Pancreas (tissue), 10 donors: ENCODE measurements at regions not wholly inside any gene's neighbourhood (a gene's known extent, or its start where the extent isn't known, plus 50 kb on each side); places are given as distances from the start of the nearest gene placed in this dataset.

Experiments
- ATAC-seq, 4 donors: fragments of 200-7000 bp; cut with Tn5 transposase; one replicate each; pipeline versions ENCODE4 v1.8.0 to v1.9.1; 2020; ENCODE audit warnings: mild to moderate bottlenecking in 4 of 4, moderate library complexity in 4 of 4
- DNase-seq, 6 donors: peaks; one replicate each; pipeline ENCODE4 v3.0.0-alpha.2; 2020
- FAIRE-seq: peaks from 2 replicates; lab custom pipeline; 2012; peaks lifted over from hg19 to GRCh38; lab: Jason Lieb, UNC
- H3K27ac ChIP-seq, 4 donors: fragments of 200-600 bp; sonication (generic); 1 replicate in 3 of 4; 2 replicates in 1 of 4; pipeline versions ENCODE4 v1.5.0 to v1.8.0; 2020
- H3K27me3 ChIP-seq, 4 donors: fragments of 200-600 bp; one replicate each; pipeline ENCODE4 v1.8.0; 2021
- H3K36me3 ChIP-seq, 3 donors: fragments of 200-600 bp; sonication (generic) in 1 of 3; one replicate each; pipeline versions ENCODE4 v1.5.0 to v1.8.0; 2020 to 2021
- H3K4me1 ChIP-seq, 3 donors: fragments of 200-600 bp; one replicate each; pipeline ENCODE4 v1.8.0; 2021
- H3K4me3 ChIP-seq, 4 donors: fragments of 200-600 bp; sonication (generic) in 2 of 4; one replicate each; pipeline versions ENCODE4 v1.5.0 to v1.8.0; 2020 to 2021
- H3K9me3 ChIP-seq, 4 donors: fragments of 200-600 bp; one replicate each; pipeline ENCODE4 v1.8.0; 2021
- WGBS, 2 donors: extraction: QIAGEN DNeasy Blood & Tissue Kit; methylation state at CpG; one replicate each; pipeline ENCODE4 v1.1.7; 2013; 5-methylcytosine and 5-hydroxymethylcytosine counted together
- intact Hi-C, 3 donors: fragments of 100-400 bp; cut with DNase I; formaldehyde crosslinking; loops; one replicate each; pipeline versions ENCODE4 v1.11.1 to v1.14.2; 2022
- TF ChIP-seq, protein P1 (sequence below), 4 donors: fragments of 200-600 bp; sonication (generic) in 3 of 4; IDR thresholded peaks; one replicate each; pipeline versions ENCODE4 v1.5.0 to v1.8.0; 2021; ENCODE audit warnings: antibody characterized with exemption in 4 of 4
- donor health status: healthy with polysubstance abuse.
- donor health status: DM: no; HTN: no; CAD: no; lungs with moderate emphysema.
- donor health status: DM: no; HTN: no; CAD: no.
- donor health status: control.
- donor health status: control.
- donor health status: Bipolar disorder and iron deficiency.
- donor health status: DM: yes; HTN: yes; CAD: no.
- donor health status: DM: no; HTN: no; CAD: no.
- donor health status: DM: no; HTN: no; CAD: no.
- donor health status: DM: yes; HTN: yes; CAD: no.

GRCh38 chr1:188466539-188466938, 1637.8 kb downstream of the PLA2G4A start:
- intact Hi-C loops: no loop called here
- ATAC-seq: no peak
- 33 to 60% methylated on average over 4 of the region's 4 CpGs for whole genome bisulfite sequencing, 2 donors
- Histone ChIP-seq H3K9me3 (no peaks in the 10 kb centered on the region), H3K4me1 (no peaks in the 10 kb centered on the region), H3K27ac (no peak overlapping the region), H3K4me3 (no peak overlapping the region), H3K27me3 (no peaks in the 10 kb centered on the region), H3K36me3 (no peaks in the 10 kb centered on the region)
- no peak for FAIRE-seq
- TF ChIP-seq, protein P1, sequence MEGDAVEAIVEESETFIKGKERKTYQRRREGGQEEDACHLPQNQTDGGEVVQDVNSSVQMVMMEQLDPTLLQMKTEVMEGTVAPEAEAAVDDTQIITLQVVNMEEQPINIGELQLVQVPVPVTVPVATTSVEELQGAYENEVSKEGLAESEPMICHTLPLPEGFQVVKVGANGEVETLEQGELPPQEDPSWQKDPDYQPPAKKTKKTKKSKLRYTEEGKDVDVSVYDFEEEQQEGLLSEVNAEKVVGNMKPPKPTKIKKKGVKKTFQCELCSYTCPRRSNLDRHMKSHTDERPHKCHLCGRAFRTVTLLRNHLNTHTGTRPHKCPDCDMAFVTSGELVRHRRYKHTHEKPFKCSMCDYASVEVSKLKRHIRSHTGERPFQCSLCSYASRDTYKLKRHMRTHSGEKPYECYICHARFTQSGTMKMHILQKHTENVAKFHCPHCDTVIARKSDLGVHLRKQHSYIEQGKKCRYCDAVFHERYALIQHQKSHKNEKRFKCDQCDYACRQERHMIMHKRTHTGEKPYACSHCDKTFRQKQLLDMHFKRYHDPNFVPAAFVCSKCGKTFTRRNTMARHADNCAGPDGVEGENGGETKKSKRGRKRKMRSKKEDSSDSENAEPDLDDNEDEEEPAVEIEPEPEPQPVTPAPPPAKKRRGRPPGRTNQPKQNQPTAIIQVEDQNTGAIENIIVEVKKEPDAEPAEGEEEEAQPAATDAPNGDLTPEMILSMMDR (IDR thresholded peaks at IDR 0.05): no peak
- DNase-seq: no peak

GRCh38 chr1:188476606-188477005, 1647.9 kb downstream of the PLA2G4A start:
- H3K4me3 ChIP-seq: no peak overlapping the region
- TF ChIP-seq, protein P1 (IDR thresholded peaks at IDR 0.05): no peak
- DNase-seq (no peak), ATAC-seq (no peak), FAIRE-seq (no peak)
- no peaks in the 10 kb centered on the region for H3K9me3 ChIP-seq
- no peak overlapping the region for H3K27ac ChIP-seq
- no peaks in the 10 kb centered on the region for H3K4me1 ChIP-seq
- H3K36me3 ChIP-seq: no peaks in the 10 kb centered on the region
- 62 to 76% methylated on average over 1 of the region's 1 CpG for WGBS, 2 donors
- H3K27me3 ChIP-seq: no peaks in the 10 kb centered on the region
- intact Hi-C loops: no loop called here

GRCh38 chr1:188489336-188490112, 1660.8 kb downstream of the PLA2G4A start:
- TF ChIP-seq, protein P1 (IDR thresholded peaks at IDR 0.05): no peak
- no peak for DNase-seq
- ATAC-seq: no peak
- WGBS, 2 donors: 49 to 65% methylated on average over 5 of the region's 5 CpGs
- Histone ChIP-seq H3K9me3 (no peaks in the 10 kb centered on the region), H3K36me3 (no peaks in the 10 kb centered on the region), H3K4me3 (no peak overlapping the region), H3K4me1 (no peaks in the 10 kb centered on the region), H3K27ac (no peak overlapping the region), H3K27me3 (no peaks in the 10 kb centered on the region)
- FAIRE-seq: no peak
- intact Hi-C loops: no loop called here

- ATAC-seq (no peak), FAIRE-seq (no peak), DNase-seq (no peak)
- TF ChIP-seq, protein P1 (IDR thresholded peaks at IDR 0.05): no peak
- H3K4me1 ChIP-seq: no peaks in the 10 kb centered on the region
- intact Hi-C loops: no loop called here
- WGBS, 2 donors: 97% methylated on average over 1 of the region's 1 CpG
- no peaks in the 10 kb centered on the region for H3K9me3 ChIP-seq
- no peak overlapping the region for H3K27ac ChIP-seq
- H3K4me3 ChIP-seq: no peak overlapping the region
- no peaks in the 10 kb centered on the region for H3K36me3 ChIP-seq
- no peaks in the 10 kb centered on the region for H3K27me3 ChIP-seq
Measured at GRCh38 chr1:188496506-188496905, 1667.8 kb downstream of the PLA2G4A start.

DNA sequence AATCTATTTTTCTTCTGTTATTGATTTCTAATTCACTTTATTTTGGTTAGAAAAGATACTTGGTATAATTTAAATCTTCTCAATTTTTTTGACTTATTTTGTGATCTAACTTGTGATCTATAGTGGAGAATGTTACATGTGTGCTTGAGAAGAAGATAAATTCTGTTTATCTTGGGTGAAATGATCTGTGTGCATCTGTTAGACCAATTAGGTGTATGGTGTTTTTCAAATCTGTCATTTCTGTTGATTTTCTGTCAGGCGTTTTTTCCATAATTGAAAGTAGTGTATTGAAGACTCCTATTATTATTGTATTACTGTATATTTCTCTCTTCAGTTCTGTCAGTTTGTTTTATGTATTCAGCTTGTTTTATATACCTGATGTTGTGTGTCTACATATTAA, 1668.3 kb downstream of the PLA2G4A start:
- FAIRE-seq: no peak
- Histone ChIP-seq H3K9me3 (no peaks in the 10 kb centered on the region), H3K4me3 (no peak overlapping the region), H3K27me3 (no peaks in the 10 kb centered on the region), H3K36me3 (no peaks in the 10 kb centered on the region), H3K4me1 (no peaks in the 10 kb centered on the region), H3K27ac (no peak overlapping the region)
- intact Hi-C loops: no loop called here
- DNase-seq: no peak
- ATAC-seq: no peak
- TF ChIP-seq, protein P1 (IDR thresholded peaks at IDR 0.05): no peak
- WGBS, 2 donors: 18 to 35% methylated on average over 1 of the region's 1 CpG
